WTC11 (cell line): ENCODE measurements at regions not wholly inside any gene's neighbourhood (a gene's known extent, or its start where the extent isn't known, plus 50 kb on each side); places are given as distances from the start of the nearest gene placed in this dataset.

Experiments used
- ATAC-seq: fragments of 200-7000 bp; cut with Tn5 transposase; 2 replicates; pipeline ENCODE4 v1.10.0; 2021; ENCODE audit warnings: mild to moderate bottlenecking, moderate library complexity
- CTCF ChIA-PET: fragments of 300-600 bp; sonication (Branson Sonifier 250); formaldehyde crosslinking; loops from one replicate; lab custom pipeline; 2021; ENCODE audit warnings: antibody characterized with exemption; lab: Charles Lee
- POLR2A ChIA-PET: fragments of 350-600 bp; sonication (Branson Sonifier 250); formaldehyde crosslinking; loops from one replicate; lab custom pipeline; 2021; ENCODE audit warnings: antibody characterized with exemption; lab: Charles Lee
- DNase-seq: peaks from one replicate; pipeline ENCODE4 v3.0.0; 2021; ENCODE audit warnings: low spot score
- H3K27ac Mint-ChIP-seq: 2 replicates; pipeline ENCODE4 v1.8.0; 2021; ENCODE audit warnings: mixed read lengths
- H3K27me3 Mint-ChIP-seq: 2 replicates; pipeline ENCODE4 v1.8.0; 2021; ENCODE audit warnings: low read depth, mild to moderate bottlenecking, moderate library complexity, mixed read lengths
- H3K36me3 Mint-ChIP-seq: 2 replicates; pipeline ENCODE4 v1.8.0; 2021; ENCODE audit warnings: mixed read lengths
- H3K4me1 Mint-ChIP-seq: 2 replicates; pipeline ENCODE4 v1.8.0; 2022; ENCODE audit warnings: mixed read lengths
- H3K4me3 Mint-ChIP-seq: 2 replicates; pipeline ENCODE4 v1.8.0; 2021; ENCODE audit warnings: mild to moderate bottlenecking, moderate library complexity, mixed read lengths
- H3K9me3 Mint-ChIP-seq: 2 replicates; pipeline ENCODE4 v1.8.0; 2021; ENCODE audit warnings: mixed read lengths
- ATF3 ChIP-seq: sonication (generic); formaldehyde crosslinking; conservative IDR thresholded peaks from 2 replicates; pipeline ENCODE4 v1.8.1; 2022; ENCODE audit warnings: mild to moderate bottlenecking, missing genetic modification reagents
- MLX ChIP-seq: sonication (generic); formaldehyde crosslinking; IDR thresholded peaks from 2 replicates; pipeline ENCODE4 v1.8.1; 2023; ENCODE audit warnings: mild to moderate bottlenecking, missing genetic modification reagents, moderate library complexity
- MXD4 ChIP-seq: fragments of 250-450 bp; sonication (Bioruptor Pico); IDR thresholded peaks from 2 replicates; pipeline ENCODE4 v1.8.0; 2021; ENCODE audit warnings: mild to moderate bottlenecking, moderate library complexity, borderline replicate concordance
- NFYB ChIP-seq: sonication (generic); formaldehyde crosslinking; conservative IDR thresholded peaks from 2 replicates; pipeline ENCODE4 v1.8.0; 2022; ENCODE audit warnings: low read depth, missing genetic modification reagents
- SOX15 ChIP-seq: fragments of 250-450 bp; sonication (Bioruptor Pico); IDR thresholded peaks from 2 replicates; pipeline ENCODE4 v1.9.0; 2021; ENCODE audit warnings: mild to moderate bottlenecking
- USF2 ChIP-seq: sonication (generic); formaldehyde crosslinking; IDR thresholded peaks from 2 replicates; pipeline ENCODE4 v1.8.1; 2023; ENCODE audit warnings: mild to moderate bottlenecking, missing genetic modification reagents, moderate library complexity
- ZNF219 ChIP-seq: sonication (generic); formaldehyde crosslinking; IDR thresholded peaks from 2 replicates; pipeline ENCODE4 v1.8.0; 2023; ENCODE audit warnings: missing genetic modification reagents, mild to moderate bottlenecking, borderline replicate concordance
- ZNF263 ChIP-seq: sonication (generic); formaldehyde crosslinking; IDR thresholded peaks from 2 replicates; pipeline ENCODE4 v1.8.1; 2022; ENCODE audit warnings: low read depth, mild to moderate bottlenecking, moderate library complexity, missing genetic modification reagents
- ZNF416 ChIP-seq: fragments of 250-450 bp; sonication (Bioruptor Pico); IDR thresholded peaks from 2 replicates; pipeline ENCODE4 v1.9.0; 2021; ENCODE audit warnings: mild to moderate bottlenecking, inconsistent platforms
- TF ChIP-seq, protein P1 (sequence below): sonication (generic); formaldehyde crosslinking; IDR thresholded peaks from 2 replicates; pipeline ENCODE4 v1.8.1; 2023; ENCODE audit warnings: mild to moderate bottlenecking, missing genetic modification reagents
- TF ChIP-seq, protein P2 (sequence below): fragments of 200-600 bp; IDR thresholded peaks from 2 replicates; pipeline ENCODE4 v1.8.0; 2022; ENCODE audit warnings: antibody characterized with exemption
- TF ChIP-seq, protein P3 (sequence below): fragments of 250-450 bp; sonication (Bioruptor Pico); IDR thresholded peaks from 2 replicates; pipeline ENCODE4 v1.9.0; 2021; ENCODE audit warnings: mild to moderate bottlenecking
- TF ChIP-seq, protein P4 (sequence below): fragments of 250-450 bp; sonication (Bioruptor Pico); conservative IDR thresholded peaks from 2 replicates; pipeline ENCODE4 v1.9.0; 2021; ENCODE audit warnings: mild to moderate bottlenecking
- TF ChIP-seq, protein P5 (sequence below): sonication (generic); formaldehyde crosslinking; IDR thresholded peaks from 2 replicates; pipeline ENCODE4 v1.8.1; 2023; ENCODE audit warnings: mild to moderate bottlenecking, missing genetic modification reagents

- ATAC-seq, result no peak
- H3K4me1 Mint-ChIP-seq, result 0 out of 2 replicates have a peak, but pooled peaks cover 4% of the 10 kb centered on the region
- CTCF ChIA-PET, result no interaction called here
- no peak for DNase-seq
- peaks cover 12% of the 10 kb centered on the region for H3K9me3 Mint-ChIP-seq
- H3K27me3 Mint-ChIP-seq, result no peaks in the 10 kb centered on the region
- TF ChIP-seq USF2 (CRISPR knock-in tag), result no peak
- no peak for TF ChIP-seq ZNF416 (CRISPR knock-in tag)
- TF ChIP-seq NFYB (CRISPR knock-in tag), result no peak
- TF ChIP-seq, protein P1, sequence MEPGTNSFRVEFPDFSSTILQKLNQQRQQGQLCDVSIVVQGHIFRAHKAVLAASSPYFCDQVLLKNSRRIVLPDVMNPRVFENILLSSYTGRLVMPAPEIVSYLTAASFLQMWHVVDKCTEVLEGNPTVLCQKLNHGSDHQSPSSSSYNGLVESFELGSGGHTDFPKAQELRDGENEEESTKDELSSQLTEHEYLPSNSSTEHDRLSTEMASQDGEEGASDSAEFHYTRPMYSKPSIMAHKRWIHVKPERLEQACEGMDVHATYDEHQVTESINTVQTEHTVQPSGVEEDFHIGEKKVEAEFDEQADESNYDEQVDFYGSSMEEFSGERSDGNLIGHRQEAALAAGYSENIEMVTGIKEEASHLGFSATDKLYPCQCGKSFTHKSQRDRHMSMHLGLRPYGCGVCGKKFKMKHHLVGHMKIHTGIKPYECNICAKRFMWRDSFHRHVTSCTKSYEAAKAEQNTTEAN (CRISPR knock-in tag), result no peak
- no peak for TF ChIP-seq ZNF219
- no peak for TF ChIP-seq SOX15
- TF ChIP-seq, protein P2, sequence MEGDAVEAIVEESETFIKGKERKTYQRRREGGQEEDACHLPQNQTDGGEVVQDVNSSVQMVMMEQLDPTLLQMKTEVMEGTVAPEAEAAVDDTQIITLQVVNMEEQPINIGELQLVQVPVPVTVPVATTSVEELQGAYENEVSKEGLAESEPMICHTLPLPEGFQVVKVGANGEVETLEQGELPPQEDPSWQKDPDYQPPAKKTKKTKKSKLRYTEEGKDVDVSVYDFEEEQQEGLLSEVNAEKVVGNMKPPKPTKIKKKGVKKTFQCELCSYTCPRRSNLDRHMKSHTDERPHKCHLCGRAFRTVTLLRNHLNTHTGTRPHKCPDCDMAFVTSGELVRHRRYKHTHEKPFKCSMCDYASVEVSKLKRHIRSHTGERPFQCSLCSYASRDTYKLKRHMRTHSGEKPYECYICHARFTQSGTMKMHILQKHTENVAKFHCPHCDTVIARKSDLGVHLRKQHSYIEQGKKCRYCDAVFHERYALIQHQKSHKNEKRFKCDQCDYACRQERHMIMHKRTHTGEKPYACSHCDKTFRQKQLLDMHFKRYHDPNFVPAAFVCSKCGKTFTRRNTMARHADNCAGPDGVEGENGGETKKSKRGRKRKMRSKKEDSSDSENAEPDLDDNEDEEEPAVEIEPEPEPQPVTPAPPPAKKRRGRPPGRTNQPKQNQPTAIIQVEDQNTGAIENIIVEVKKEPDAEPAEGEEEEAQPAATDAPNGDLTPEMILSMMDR, result no peak
- no peak for TF ChIP-seq MLX (CRISPR knock-in tag)
- no peak for TF ChIP-seq ZNF263 (CRISPR knock-in tag)
- TF ChIP-seq, protein P3, sequence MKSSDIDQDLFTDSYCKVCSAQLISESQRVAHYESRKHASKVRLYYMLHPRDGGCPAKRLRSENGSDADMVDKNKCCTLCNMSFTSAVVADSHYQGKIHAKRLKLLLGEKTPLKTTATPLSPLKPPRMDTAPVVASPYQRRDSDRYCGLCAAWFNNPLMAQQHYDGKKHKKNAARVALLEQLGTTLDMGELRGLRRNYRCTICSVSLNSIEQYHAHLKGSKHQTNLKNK, result no peak
- TF ChIP-seq, protein P4, sequence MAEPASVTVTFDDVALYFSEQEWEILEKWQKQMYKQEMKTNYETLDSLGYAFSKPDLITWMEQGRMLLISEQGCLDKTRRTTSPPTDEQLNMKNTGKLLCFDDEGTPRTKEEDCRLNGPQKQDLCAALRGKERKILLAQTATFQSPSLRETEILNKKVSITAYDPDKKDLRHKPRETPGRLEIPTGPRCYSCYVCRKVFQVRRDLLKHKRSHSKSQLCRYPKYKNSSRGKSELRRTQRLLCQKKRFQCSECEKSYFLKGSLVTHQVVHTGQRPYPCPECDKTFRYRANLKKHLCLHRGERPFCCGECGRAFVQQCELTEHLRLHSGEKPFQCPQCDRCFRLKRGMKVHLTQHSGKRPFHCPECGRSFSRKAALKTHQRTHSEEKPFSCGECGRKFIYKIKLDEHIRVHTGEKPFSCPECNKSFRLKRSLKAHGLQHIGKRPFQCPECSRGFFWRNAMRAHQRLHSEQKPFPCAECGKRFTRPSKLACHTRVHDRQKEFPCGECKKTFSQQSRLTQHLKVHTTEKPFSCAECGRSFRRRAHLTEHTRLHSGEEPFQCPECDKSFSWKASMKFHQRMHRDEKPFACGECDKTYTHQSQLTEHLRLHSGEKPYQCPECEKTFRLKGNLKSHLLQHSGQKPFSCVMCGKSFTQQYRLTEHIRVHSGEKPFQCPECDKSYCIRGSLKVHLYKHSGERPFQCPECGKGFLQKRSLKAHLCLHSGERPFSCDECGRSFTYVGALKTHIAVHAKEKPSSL (CRISPR knock-in tag), result no peak
- no peak for TF ChIP-seq ATF3
- no peak overlapping the region for H3K4me3 Mint-ChIP-seq
- H3K36me3 Mint-ChIP-seq, result peaks cover 3% of the 10 kb centered on the region; the same call in 1 of the 2 replicates
- POLR2A ChIA-PET, result no interaction called here
- no peak overlapping the region for H3K27ac Mint-ChIP-seq
These were observed 1222.6 kb downstream of the EFNB2 start for GRCh38 chr13:105312906-105313305.

DNA sequence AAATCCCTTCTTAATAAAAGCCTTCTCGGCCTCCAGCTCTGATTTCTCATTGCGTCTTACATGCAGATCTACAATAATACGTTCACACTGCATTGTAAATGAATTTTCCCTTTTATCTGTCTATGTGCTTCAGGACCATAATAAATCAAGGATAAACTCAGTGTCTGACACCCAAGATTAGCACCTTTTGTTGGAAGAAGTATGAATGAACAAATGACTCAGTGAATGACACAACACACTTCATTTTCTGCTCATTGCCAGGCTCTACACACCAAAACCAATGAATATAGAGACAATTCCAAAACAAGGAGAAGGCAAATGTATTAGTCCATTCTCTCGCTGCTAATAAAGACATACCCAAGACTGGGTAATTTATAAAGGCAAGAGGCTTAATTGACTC, 1224.4 kb downstream of the EFNB2 start:
- Mint-ChIP-seq H3K4me1 (0 out of 2 replicates have a peak, but pooled peaks cover 4% of the 10 kb centered on the region), H3K36me3 (peaks cover 3% of the 10 kb centered on the region; the same call in 1 of the 2 replicates), H3K27ac (no peak overlapping the region), H3K9me3 (peaks cover 12% of the 10 kb centered on the region), H3K4me3 (no peak overlapping the region), H3K27me3 (no peaks in the 10 kb centered on the region)
- ChIA-PET CTCF (no interaction called here), POLR2A (no interaction called here)
- TF ChIP-seq, protein P5, sequence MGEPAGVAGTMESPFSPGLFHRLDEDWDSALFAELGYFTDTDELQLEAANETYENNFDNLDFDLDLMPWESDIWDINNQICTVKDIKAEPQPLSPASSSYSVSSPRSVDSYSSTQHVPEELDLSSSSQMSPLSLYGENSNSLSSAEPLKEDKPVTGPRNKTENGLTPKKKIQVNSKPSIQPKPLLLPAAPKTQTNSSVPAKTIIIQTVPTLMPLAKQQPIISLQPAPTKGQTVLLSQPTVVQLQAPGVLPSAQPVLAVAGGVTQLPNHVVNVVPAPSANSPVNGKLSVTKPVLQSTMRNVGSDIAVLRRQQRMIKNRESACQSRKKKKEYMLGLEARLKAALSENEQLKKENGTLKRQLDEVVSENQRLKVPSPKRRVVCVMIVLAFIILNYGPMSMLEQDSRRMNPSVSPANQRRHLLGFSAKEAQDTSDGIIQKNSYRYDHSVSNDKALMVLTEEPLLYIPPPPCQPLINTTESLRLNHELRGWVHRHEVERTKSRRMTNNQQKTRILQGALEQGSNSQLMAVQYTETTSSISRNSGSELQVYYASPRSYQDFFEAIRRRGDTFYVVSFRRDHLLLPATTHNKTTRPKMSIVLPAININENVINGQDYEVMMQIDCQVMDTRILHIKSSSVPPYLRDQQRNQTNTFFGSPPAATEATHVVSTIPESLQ (CRISPR knock-in tag), result no peak
- TF ChIP-seq MXD4, result no peak
- DNase-seq, result no peak
- no peak for ATAC-seq
